Suprapubic skin (tissue), 3 donors: ENCODE measurements at regions not wholly inside any gene's neighbourhood (a gene's known extent, or its start where the extent isn't known, plus 50 kb on each side); places are given as distances from the start of the nearest gene placed in this dataset.

ENCODE experiments used
- POLR2A ChIP-seq, 2 donors: fragments of 450-650 bp; IDR thresholded peaks; one replicate each; pipeline ENCODE4 v1.6.1; 2017; ENCODE audit warnings: antibody characterized with exemption in 2 of 2, mild to moderate bottlenecking in 2 of 2, moderate library complexity in 2 of 2
- TF ChIP-seq, protein P1 (sequence below), 2 donors: fragments of 200-600 bp in 1 of 2; fragments of 450-650 bp in 1 of 2; sonication (generic) in 1 of 2; IDR thresholded peaks; one replicate each; pipeline ENCODE4 v1.5.1; 2016 to 2019; ENCODE audit warnings: antibody characterized with exemption in 2 of 2, mild to moderate bottlenecking in 1 of 2, moderate library complexity in 1 of 2

DNA sequence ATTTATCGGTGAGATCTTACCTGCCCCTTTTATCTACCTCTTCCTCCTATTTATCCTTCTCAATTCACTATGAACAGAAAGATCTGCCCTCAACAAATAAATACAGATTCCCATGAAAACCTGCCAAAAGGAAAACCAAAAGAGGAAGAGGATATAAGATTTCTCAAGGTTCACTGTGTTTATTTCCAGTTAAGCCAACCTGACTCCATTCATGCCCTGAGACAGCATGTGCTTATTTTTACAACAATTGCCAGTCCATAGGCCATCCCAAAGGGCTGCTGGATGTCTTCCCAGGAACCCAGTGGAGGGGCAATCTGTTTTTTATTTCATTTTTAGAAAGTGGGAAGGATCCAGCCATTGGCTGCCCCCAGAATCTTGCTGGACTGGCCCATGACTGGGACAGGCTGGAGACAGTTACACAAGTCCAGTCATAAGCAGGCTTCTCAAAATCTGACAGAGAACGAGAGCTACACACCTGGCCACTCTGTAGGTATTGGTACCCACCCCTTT lies 209.1 kb downstream of the IRS2 start:
- no peak for TF ChIP-seq POLR2A (IDR thresholded peaks at IDR 0.05)
- TF ChIP-seq, protein P1, sequence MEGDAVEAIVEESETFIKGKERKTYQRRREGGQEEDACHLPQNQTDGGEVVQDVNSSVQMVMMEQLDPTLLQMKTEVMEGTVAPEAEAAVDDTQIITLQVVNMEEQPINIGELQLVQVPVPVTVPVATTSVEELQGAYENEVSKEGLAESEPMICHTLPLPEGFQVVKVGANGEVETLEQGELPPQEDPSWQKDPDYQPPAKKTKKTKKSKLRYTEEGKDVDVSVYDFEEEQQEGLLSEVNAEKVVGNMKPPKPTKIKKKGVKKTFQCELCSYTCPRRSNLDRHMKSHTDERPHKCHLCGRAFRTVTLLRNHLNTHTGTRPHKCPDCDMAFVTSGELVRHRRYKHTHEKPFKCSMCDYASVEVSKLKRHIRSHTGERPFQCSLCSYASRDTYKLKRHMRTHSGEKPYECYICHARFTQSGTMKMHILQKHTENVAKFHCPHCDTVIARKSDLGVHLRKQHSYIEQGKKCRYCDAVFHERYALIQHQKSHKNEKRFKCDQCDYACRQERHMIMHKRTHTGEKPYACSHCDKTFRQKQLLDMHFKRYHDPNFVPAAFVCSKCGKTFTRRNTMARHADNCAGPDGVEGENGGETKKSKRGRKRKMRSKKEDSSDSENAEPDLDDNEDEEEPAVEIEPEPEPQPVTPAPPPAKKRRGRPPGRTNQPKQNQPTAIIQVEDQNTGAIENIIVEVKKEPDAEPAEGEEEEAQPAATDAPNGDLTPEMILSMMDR (IDR thresholded peaks at IDR 0.05): no peak
